Effector CD8-positive, alpha-beta T cell (primary cell): ENCODE measurements at regions not wholly inside any gene's neighbourhood (a gene's known extent, or its start where the extent isn't known, plus 50 kb on each side); places are given as distances from the start of the nearest gene placed in this dataset.
"Not testable (repeated sequence)": the region's sequence is repeated elsewhere in the genome, so short reads cannot be mapped to it uniquely, and the experiment has no call there.

Source experiments
- DNase-seq: peaks from one replicate; lab custom pipeline; 2025; lab: John Stamatoyannopoulos, UW

- no peak for DNase-seq
Measured at GRCh38 chr2:84288293-84288692, 170.8 kb downstream of the SUCLG1 start.

- DNase-seq, result no peak
Measured at GRCh38 chr2:84286878-84287277, 172.2 kb downstream of the SUCLG1 start.

- DNase-seq, result no peak
Measured at GRCh38 chr2:84285056-84285747, 173.9 kb downstream of the SUCLG1 start.

DNA sequence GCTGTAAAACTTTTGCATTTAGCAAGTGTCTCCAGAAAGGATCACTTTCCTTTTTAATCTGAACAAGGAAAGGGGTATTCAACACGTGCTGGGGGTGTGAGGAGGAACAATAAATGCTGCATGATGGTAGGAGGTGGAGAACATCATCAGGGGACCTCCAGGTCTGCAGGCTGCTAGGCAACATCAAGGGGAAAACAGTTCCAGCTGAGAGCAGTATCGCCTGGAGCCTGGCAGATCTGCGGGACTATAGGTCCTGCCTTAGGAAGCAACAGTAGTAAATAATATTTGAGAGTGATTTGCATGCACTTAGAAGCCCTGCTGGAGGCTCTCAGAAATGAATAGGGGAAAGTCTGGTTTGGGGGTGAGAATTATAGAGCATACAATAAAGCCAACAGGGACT, 175.6 kb downstream of the SUCLG1 start:
- no peak for DNase-seq

DNA sequence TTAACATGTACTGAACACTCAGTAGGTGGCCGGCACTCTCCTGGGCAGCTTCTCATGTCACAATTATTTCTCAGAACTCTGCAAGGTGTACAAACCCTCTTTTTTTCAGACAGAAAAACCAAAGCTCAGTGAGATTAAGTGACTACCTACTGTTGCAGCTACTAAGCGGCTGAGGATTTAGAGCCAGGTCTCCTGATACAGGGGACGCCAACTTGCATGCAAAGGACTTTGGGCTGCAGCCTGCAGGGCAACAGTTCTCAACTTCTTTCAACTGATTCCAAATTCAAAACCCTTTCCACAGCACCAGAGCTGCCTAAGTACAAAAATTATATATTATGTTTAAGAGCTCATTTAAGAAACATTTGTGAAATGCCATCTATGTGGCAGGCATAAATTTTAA, 177.6 kb downstream of the SUCLG1 start:
- DNase-seq, result no peak

DNA sequence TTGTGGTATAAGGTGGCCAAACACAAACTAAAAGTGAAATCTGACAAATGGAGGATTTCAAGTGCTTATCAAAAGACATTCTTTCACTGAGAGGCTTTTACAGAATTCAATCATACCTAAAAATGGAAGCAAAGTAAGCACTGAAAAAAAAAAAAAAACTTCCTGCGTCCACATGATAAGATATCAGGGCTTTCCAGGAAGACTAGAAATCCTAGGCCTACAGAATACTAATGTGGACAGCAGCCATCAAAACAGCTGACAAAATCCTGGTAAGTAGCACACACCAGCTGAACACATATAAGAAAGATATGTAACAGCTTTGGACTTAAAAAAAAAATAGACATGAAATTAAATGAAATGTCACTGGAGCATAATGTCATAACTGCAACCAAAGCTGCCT, 178.2 kb downstream of the SUCLG1 start:
- DNase-seq, result no peak

DNA sequence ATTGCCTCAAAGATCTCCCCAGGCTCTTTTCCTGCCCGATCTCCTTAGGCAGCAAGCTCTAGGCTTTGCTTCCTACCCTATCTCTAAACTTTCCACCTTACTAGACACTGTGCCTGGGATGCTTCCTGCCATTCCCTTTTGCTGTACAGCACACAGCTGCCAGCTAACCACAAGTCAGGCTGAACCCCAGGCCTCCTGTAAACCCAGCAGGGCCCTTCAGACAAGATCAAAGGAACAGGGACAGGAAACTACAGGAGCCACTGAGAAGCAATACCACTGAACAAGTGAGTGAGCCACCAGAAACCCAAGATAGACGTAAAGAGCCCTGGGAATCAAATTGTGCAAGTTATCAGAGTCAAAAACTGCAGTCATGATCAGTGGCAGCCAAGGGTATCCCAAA, 180.7 kb downstream of the SUCLG1 start:
- DNase-seq, result no peak

DNA sequence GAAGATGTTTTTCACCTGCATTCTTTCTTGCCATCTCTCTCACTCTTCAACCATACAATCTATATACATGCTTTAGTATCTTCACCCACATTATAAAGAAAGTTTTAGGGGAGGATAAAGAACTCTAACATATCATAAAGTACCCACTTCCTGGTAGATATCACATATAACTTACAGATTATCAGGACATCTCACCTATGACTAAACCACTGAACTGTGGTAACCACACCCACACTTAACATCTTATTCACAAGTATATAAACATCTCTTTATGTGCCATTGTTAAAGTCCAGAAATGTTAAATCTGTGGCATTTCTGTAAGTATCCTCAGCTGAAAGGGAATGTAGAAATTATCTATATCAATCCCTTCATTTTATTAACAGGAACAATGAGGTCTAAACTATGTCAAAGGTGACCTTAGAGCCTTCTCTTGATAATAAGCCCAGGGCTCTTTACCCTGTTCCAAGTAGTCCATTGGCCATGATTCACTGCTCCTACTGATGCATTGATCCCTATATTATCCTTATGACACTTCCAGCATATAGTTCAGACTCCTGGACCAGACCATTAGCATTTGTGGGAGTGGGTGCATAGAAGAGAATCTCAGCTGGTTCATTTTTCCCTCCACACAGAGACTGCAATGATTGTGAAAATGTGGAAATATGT, 182.4 kb downstream of the SUCLG1 start:
- no peak for DNase-seq

- no peak for DNase-seq
Measured at GRCh38 chr2:84273406-84273805, 185.7 kb downstream of the SUCLG1 start.

DNA sequence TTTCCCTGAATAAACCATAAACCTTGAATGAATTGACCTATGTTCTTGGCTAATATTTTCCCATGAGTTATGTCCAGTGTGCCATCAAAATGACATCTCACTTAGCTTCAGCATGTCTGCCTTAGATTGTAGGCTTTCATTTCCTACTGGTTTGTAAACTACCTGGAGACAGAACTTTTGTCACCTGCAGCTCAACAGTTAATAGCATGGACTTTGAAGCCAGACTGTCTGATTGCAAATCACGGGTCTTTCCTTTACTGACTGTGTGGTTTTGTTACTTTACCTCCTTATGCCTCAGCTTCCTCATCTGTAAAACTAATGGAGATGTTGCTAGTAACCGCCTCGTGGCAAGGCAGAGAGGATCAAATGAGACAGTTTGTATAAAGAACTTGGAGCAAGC, 187.1 kb downstream of the SUCLG1 start:
- no peak for DNase-seq

GRCh38 chr2:84257831-84258230, 201.2 kb downstream of the SUCLG1 start:
- DNase-seq, result no peak

- no peak for DNase-seq
Measured at GRCh38 chr2:84251651-84252302, 207.3 kb downstream of the SUCLG1 start.

DNA sequence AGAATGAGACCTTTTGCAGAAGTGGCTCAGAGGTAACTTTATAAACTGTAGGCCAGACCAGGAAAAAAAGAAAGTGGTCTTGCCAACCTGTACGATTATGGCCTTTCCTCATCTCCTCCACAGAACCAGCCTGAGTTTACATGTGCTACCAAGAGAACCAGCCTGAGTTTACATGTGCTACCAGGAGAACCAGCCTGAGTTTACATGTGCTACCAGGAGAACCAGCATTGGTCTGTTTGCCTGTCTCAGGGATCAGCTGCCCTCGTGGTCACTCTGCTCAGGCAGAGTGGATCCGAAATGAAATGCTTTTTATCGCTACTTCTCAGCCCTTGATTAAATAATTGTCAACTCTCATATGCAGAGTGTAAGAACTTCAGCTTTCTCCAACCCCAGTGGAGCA, 209.9 kb downstream of the SUCLG1 start:
- no peak for DNase-seq

DNA sequence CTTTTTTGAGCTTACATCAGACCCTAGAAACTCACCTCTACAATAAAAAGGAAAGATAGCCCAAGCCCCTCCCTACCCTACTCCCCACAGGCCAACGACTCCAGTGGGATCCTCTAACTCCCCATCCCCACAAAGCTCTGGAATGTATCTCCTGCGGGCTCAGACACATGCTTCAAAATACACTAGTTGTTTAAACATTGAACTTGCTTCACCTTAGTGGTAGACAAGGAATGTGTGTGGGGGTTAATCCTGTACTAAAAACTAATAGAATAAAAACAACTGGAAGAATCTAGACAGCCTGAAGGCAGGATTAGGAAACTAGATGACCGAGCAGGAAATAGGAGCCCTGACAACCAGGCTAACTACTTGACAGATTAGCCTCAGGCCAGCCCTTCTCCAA, 211.5 kb downstream of the SUCLG1 start:
- no peak for DNase-seq

DNA sequence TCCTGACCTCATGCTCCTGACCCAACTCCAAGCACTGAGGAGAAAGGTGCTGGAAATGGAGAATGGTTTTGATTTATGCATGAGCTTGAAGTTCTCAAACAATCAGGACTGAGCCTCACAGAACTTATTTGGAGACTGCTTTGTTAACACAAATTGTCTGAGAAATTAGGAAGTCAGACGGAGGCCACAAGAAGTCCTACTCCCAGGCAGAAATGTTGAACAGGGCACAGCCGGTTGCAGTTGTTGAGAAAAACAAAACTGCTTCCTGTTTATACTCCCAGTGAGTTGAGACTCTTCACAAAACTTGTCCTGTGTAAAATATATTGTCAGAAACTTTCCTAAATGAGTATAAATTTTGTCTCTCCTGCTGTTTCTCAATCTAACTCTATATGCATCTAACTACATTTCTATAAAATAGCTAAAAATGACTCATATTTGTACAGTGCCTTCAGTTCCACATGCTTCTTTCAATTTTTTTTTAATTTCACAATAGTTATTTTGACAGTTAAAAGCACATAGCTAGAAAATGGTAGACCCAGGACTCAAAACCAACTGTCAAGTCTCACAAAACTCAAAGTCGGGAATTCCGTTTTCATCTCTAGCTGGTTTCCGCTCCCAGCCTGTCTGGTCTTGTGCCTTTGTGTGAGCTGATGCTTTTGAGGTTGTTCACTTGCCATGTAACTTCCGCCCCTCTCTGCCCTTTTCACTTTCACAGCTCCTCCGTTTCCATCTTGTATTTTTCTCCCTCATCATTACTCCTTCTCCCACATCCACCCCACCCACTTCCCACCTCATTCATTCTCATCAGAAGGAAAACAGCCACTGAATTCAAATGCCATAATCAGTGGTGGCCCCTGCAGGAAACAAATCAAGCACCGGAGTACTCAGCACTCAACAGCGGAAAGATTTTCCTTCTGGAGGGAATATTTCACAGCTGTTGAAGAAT, 215.0 kb downstream of the SUCLG1 start:
- DNase-seq, result no peak

- DNase-seq, result no peak
Measured at GRCh38 chr2:84238907-84239306, 220.2 kb downstream of the SUCLG1 start.

DNA sequence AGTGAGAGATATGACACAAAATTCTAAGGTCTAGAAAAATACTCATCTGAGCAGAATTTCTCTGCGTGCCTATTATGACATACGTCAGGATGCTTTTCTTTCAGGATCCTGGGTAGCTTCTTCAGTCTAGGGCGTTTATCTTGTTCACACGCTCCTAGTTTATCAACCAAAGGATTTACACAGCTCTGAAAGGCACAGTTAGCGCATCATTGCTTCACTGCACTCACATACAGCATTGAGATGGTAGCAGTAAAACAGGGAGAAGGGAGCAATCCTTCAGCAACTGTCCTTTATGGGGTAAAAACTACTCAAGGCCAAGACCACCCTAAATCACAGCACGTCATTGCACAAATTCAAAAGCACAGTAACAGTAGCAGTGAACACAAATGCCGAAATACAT, 222.8 kb downstream of the SUCLG1 start:
- no peak for DNase-seq

DNA sequence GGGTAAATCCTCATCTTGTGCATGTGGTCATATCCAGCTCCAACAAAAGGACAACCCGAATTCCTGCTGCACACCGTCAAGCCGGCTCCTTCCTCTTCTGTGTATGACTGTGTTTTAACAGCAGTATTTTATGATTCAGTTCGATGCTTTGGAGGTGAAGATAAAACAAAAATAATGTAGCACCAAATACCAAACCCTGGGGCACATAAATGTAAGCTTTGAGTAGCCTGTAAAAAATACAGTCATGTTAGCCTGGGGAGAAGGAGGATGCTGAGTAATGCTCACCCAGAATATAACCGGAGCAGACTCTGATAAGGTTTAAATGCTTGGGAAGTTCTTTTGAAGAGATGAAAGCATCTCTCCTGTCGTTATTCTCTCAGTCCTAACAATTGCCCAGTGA, 225.0 kb downstream of the SUCLG1 start:
- DNase-seq, result no peak

DNA sequence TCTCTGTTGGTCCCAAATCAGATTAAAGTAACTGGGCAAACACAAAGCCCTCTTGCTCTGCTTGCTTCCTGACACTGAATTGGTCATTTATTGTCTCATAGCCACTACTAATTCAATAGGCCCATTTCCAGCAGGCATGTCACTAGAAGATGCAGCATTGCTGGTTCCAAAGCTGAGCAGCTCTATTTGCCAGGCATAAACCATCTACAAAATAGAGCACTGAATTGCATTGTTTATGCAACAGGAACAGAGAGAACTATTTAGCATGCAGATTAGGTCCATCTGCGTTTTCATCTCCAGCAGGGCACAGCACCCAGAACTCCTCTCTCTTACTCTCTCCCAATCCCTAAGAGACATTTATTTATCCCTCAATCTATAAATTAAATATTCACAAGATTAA, 227.6 kb downstream of the SUCLG1 start:
- DNase-seq, result no peak

DNA sequence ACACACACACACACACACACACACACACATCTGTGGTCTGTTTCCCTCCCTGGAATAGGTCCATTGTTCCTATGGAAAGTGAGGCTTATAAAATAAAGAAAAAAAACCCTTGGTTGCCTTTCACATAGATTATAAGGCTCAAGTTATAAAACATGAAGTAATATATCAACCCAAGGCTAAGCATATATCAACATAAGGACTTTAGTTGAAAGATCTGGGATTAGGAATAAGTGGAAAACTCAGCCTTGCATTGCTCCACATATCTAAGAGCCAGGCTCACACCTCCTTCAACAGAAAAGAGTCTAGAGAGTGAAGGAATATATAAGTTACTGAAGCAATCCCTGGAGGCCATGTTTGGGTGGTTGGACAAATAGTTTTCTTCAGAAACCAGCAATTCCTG, 235.0 kb downstream of the SUCLG1 start:
- DNase-seq, result no peak

GRCh38 chr2:84223191-84223590, 235.9 kb downstream of the SUCLG1 start:
- no peak for DNase-seq

GRCh38 chr2:84221102-84221501, 238.0 kb downstream of the SUCLG1 start:
- not testable (repeated sequence) for DNase-seq
